Psoas muscle (tissue), 7 donors: ENCODE measurements at regions not wholly inside any gene's neighbourhood (a gene's known extent, or its start where the extent isn't known, plus 50 kb on each side); places are given as distances from the start of the nearest gene placed in this dataset.

Source experiments
- ATAC-seq, 4 donors: fragments of 200-7000 bp; cut with Tn5 transposase; one replicate each; pipeline ENCODE4 v1.9.1; 2020; ENCODE audit warnings: moderate library complexity in 3 of 4, mild to moderate bottlenecking in 2 of 4
- DNase-seq, 2 donors: peaks; one replicate each; pipeline ENCODE4 v3.0.0-alpha.2; 2020
- H3K27ac ChIP-seq: fragments of 200-600 bp; one replicate; pipeline ENCODE4 v1.8.0; 2022
- H3K27me3 ChIP-seq, 3 donors: fragments of 200-600 bp in 1 of 3; one replicate each; pipeline versions ENCODE4 v1.6.1 to v1.8.0; 2013 to 2022; ENCODE audit warnings: low read length in 2 of 3, mild to moderate bottlenecking in 2 of 3, moderate library complexity in 1 of 3; ENCODE audit not compliant: insufficient read depth in 3 of 3
- H3K36me3 ChIP-seq, 2 donors: fragments of 200-600 bp in 1 of 2; one replicate each; pipeline versions ENCODE4 v1.6.1 to v1.8.0; 2013 to 2022; ENCODE audit warnings: low read depth in 1 of 2, mild to moderate bottlenecking in 1 of 2, moderate library complexity in 1 of 2; ENCODE audit not compliant: insufficient read depth in 1 of 2
- H3K4me1 ChIP-seq: fragments of 200-600 bp; one replicate; pipeline ENCODE4 v1.8.0; 2022
- H3K4me3 ChIP-seq: fragments of 200-600 bp; one replicate; pipeline ENCODE4 v1.8.0; 2022; ENCODE audit warnings: mild to moderate bottlenecking
- H3K9me3 ChIP-seq: fragments of 200-600 bp; one replicate; pipeline ENCODE4 v1.8.0; 2022
- WGBS, 3 donors: extraction: QIAGEN DNeasy Blood & Tissue Kit; methylation state at CpG; one replicate each; pipeline versions ENCODE4 v1.1.6 to v1.1.7; 2013; 5-methylcytosine and 5-hydroxymethylcytosine counted together
- intact Hi-C, 2 donors: fragments of 100-400 bp; cut with DNase I; formaldehyde crosslinking; loops; one replicate each; pipeline versions ENCODE4 v1.11.0 to v1.14.2; 2022
- TF ChIP-seq, protein P1 (sequence below): fragments of 200-600 bp; IDR thresholded peaks from one replicate; pipeline ENCODE4 v1.8.0; 2022; ENCODE audit warnings: antibody characterized with exemption
- donor health status: healthy with polysubstance abuse.
- donor health status: DM: no; HTN: no; CAD: no; lungs with moderate emphysema.
- donor health status: Bipolar disorder and iron deficiency.
- donor health status: healthy.
- donor health status: DM: yes; HTN: yes; CAD: no.
- donor health status: DM: no; HTN: no; CAD: no.
- donor health status: DM: yes; HTN: yes; CAD: no.

DNA sequence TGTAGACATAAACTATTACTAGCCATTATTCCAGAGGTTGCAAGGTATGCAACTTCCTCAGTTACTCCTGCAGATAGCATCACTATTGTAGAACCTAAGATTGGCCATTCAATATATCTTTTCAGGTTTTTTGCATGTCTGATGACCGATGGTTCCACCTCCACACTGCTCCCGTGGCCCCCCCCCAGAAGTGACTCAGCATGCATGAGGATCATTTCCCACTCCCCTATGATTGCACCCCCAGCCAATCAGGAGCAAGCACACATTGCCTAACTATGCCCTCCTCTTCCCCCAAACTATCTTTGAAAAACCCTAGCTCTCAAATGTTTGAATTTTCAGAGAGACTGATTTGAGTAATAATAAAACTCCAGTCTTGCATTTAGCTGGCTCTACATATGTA is 601.4 kb upstream of the TLE4 start:
- TF ChIP-seq, protein P1, sequence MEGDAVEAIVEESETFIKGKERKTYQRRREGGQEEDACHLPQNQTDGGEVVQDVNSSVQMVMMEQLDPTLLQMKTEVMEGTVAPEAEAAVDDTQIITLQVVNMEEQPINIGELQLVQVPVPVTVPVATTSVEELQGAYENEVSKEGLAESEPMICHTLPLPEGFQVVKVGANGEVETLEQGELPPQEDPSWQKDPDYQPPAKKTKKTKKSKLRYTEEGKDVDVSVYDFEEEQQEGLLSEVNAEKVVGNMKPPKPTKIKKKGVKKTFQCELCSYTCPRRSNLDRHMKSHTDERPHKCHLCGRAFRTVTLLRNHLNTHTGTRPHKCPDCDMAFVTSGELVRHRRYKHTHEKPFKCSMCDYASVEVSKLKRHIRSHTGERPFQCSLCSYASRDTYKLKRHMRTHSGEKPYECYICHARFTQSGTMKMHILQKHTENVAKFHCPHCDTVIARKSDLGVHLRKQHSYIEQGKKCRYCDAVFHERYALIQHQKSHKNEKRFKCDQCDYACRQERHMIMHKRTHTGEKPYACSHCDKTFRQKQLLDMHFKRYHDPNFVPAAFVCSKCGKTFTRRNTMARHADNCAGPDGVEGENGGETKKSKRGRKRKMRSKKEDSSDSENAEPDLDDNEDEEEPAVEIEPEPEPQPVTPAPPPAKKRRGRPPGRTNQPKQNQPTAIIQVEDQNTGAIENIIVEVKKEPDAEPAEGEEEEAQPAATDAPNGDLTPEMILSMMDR: no peak

DNA sequence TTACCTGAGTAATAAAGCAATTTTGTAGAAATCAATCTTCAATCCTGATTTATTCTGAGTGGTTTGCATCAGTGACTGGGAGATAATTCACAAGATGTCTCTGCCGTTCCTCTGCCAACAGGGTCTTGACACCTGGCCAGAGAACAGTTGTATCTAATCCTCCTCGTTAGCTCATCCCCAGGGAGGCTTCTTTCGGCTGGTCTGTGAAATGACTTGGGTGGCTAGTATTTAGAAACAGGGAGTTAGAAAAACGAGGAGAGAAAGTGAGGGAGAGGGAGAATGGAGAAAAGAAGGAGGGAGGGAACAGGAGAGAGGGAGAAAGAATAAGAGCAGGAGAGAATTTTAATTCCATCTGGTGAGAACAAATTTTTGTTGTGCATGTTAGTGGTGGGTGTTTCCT is 600.2 kb upstream of the TLE4 start:
- Histone ChIP-seq H3K27me3 (no peaks in the 10 kb centered on the region), H3K36me3 (no peaks in the 10 kb centered on the region), H3K4me1 (no peaks in the 10 kb centered on the region), H3K4me3 (no peak overlapping the region), H3K27ac (no peak overlapping the region), H3K9me3 (no peaks in the 10 kb centered on the region)
- intact Hi-C loops: no loop called here
- WGBS, 3 donors: 1 to 7% (median 4%) methylated on average over 4 of the region's 4 CpGs
- TF ChIP-seq, protein P1: no peak
- DNase-seq: no peak
- no peak for ATAC-seq

More for the DNA sequence above, 601.4 kb upstream of the TLE4 start:
- H3K27ac ChIP-seq: no peak overlapping the region
- 75 to 85% (median 84%) methylated on average over 2 of the region's 2 CpGs for WGBS, 3 donors
- no peak overlapping the region for H3K4me3 ChIP-seq
- intact Hi-C loops: no loop called here
- H3K27me3 ChIP-seq: no peaks in the 10 kb centered on the region
- no peaks in the 10 kb centered on the region for H3K36me3 ChIP-seq
- no peak for ATAC-seq
- no peaks in the 10 kb centered on the region for H3K4me1 ChIP-seq
- H3K9me3 ChIP-seq: no peaks in the 10 kb centered on the region
- DNase-seq: no peak

DNA sequence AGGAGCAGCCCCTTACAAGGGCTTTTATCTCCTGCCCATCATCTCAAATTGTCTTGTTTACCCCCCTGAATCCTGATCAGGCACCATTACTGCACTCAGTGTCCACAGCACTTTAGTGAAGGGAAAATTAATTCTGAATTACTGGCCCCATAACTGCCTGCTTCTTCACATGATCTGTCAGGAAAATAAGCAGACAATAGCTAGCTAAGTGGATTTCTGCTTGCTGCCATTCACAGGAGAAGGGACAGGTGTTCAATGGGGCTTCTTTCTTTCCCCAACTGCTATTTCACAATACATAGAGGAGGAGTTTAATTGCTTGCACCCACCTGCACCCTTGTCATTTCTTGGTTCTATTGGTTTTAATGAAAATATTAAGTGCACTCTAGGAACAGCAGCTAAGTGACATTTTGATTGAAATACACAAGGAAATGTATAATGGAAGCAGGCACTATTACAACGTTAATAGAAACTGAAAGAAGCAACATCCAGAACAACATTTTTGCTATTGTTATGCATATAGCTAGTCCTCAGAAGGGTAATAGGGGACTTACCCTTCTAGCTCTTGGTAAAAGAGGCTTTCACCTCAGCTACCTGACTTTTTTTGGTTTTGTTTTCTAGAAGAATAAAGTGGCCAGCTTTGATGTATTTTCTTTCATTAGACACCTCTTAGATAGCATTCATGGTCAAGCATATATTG is 599.3 kb upstream of the TLE4 start:
- Histone ChIP-seq H3K4me1 (no peaks in the 10 kb centered on the region), H3K9me3 (no peaks in the 10 kb centered on the region), H3K27ac (no peak overlapping the region), H3K27me3 (no peaks in the 10 kb centered on the region), H3K36me3 (no peaks in the 10 kb centered on the region), H3K4me3 (no peak overlapping the region)
- 6 to 24% (median 20%) methylated on average over 1 of the region's 1 CpG for WGBS, 3 donors
- DNase-seq (no peak), ATAC-seq (no peak)
- intact Hi-C loops: no loop called here
- TF ChIP-seq, protein P1: no peak

DNA sequence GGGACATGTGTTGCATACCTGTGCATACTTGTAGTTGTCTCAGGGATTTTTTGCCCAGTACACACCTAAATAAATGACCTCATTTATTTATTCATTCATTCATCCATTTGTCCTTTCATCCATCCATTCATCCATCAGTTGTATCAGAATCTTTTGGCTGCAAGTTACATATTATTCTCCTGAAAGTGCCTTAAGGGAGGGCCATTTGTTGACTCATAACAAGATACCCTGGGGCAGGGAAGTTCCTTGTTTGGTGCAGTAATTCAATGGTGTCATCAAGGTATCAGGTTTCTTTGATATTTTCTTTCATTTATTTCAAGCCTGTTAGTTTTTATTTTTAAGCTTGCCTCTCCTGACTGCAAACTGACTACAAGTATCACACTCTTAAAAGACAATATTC is 597.9 kb upstream of the TLE4 start:
- ATAC-seq (no peak), DNase-seq (no peak)
- intact Hi-C loops: no loop called here
- Histone ChIP-seq H3K27ac (no peak overlapping the region), H3K9me3 (no peaks in the 10 kb centered on the region), H3K4me1 (no peaks in the 10 kb centered on the region), H3K36me3 (no peaks in the 10 kb centered on the region), H3K4me3 (no peak overlapping the region), H3K27me3 (no peaks in the 10 kb centered on the region)
- TF ChIP-seq, protein P1: no peak

DNA sequence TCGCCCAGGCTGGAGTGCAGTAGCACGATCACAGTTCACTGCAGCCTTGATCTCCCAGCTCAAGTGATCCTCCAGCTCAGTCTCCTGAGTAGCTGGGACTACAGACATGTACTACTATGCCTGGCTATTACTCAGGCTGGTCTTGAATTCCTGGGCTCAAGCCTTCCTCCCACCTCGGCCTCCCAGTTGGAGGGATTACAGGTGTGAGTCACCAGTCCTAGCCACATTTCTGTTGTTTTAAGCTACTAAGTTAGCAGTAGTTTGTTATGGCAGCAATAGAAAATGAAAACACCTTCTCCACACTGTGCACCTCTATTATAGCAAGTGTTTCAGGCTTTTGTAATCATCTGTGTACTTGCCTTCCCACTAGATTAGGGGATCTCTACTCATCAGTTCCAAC is 588.9 kb upstream of the TLE4 start:
- WGBS, 3 donors: 85 to 96% (median 88%) methylated on average over 3 of the region's 3 CpGs
- DNase-seq (no peak), ATAC-seq (no peak)
- H3K27me3 ChIP-seq: no peaks in the 10 kb centered on the region
- no peaks in the 10 kb centered on the region for H3K36me3 ChIP-seq
- H3K4me1 ChIP-seq: no peaks in the 10 kb centered on the region
- no peaks in the 10 kb centered on the region for H3K9me3 ChIP-seq
- TF ChIP-seq, protein P1: no peak
- intact Hi-C loops: no loop called here
- no peak overlapping the region for H3K4me3 ChIP-seq
- H3K27ac ChIP-seq: no peak overlapping the region
